ENCODE measurements at regions not wholly inside any gene's neighbourhood (a gene's known extent, or its start where the extent isn't known, plus 50 kb on each side); places are given as distances from the start of the nearest gene placed in this dataset.

DNA sequence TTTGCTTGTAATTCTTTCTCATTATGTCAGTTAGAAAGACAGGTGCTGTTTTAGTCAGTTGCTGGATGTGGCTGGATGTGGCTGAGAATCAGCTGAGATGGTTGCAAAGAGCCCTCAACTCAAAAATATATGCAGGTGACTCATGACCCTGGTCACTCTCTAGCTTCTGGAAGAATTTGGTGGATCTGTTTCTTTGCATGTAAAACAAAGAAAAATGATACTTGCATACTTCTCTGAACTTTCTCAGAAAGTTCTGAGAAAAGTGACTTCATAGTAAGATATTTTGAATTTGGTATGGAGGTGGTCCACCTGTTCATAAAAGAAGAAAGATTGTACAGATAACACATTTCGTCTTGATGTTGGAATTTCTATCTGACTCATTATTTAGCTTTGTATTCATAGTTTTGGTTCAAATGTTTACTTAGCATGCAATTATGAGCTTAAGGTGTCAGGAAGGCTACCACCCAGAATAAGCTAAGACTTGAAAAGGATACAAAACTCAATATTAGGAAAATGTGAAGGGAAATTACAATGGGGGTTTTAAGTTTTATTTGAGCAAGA is 163.2 kb upstream of the OLIG3 start:
- 15 to 17% methylated on average over 1 of the region's 1 CpG for WGBS, 2 donors
- FAIRE-seq (no peak), ATAC-seq (peak in 1 of 4 donors; percentile 4), DNase-seq (no peak)
- H3K27ac ChIP-seq = peak overlapping the region in 2 of 4 donors; percentile 70 to 71
- H3K4me3 ChIP-seq = no peak overlapping the region
- TF ChIP-seq, protein P1, sequence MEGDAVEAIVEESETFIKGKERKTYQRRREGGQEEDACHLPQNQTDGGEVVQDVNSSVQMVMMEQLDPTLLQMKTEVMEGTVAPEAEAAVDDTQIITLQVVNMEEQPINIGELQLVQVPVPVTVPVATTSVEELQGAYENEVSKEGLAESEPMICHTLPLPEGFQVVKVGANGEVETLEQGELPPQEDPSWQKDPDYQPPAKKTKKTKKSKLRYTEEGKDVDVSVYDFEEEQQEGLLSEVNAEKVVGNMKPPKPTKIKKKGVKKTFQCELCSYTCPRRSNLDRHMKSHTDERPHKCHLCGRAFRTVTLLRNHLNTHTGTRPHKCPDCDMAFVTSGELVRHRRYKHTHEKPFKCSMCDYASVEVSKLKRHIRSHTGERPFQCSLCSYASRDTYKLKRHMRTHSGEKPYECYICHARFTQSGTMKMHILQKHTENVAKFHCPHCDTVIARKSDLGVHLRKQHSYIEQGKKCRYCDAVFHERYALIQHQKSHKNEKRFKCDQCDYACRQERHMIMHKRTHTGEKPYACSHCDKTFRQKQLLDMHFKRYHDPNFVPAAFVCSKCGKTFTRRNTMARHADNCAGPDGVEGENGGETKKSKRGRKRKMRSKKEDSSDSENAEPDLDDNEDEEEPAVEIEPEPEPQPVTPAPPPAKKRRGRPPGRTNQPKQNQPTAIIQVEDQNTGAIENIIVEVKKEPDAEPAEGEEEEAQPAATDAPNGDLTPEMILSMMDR (IDR thresholded peaks at IDR 0.05) = no peak
- no peaks in the 10 kb centered on the region for H3K27me3 ChIP-seq
- H3K36me3 ChIP-seq = no peaks in the 10 kb centered on the region
- intact Hi-C loops (cut with DNase I) = no loop called here
- no peaks in the 10 kb centered on the region for H3K9me3 ChIP-seq
- H3K4me1 ChIP-seq = peaks cover 10 to 19% (median 11%) of the 10 kb centered on the region in 3 donors

DNA sequence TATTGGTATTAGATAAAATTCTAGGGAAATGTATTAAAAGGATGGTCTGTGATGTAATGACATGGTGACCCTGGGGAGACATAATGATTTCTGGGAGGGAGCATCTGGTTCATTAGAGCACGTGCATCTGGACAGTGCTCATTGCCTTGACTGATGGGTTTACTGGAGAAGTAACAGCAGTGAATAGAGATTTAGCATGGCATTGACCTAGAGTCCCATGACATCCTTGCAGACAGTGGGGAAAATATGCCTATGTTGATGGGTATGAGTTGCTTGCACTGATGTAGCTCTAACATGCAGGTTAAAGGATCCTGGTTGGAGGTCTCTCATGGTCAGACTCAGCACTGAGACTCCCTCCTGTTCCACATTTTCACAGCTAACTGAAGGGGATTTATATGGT is 164.1 kb upstream of the OLIG3 start:
- WGBS, 2 donors = 74 to 89% methylated on average over 1 of the region's 1 CpG
- ATAC-seq = no peak
- no peaks in the 10 kb centered on the region for H3K36me3 ChIP-seq
- no peak for DNase-seq
- no peak overlapping the region for H3K4me3 ChIP-seq
- intact Hi-C loops (cut with DNase I) = no loop called here
- H3K9me3 ChIP-seq = no peaks in the 10 kb centered on the region
- TF ChIP-seq, protein P1 (IDR thresholded peaks at IDR 0.05) = no peak
- H3K4me1 ChIP-seq = peaks cover 10 to 19% (median 11%) of the 10 kb centered on the region in 3 donors
- H3K27ac ChIP-seq = peak overlapping the region in 2 of 4 donors; percentile 70 to 71
- FAIRE-seq = no peak
- H3K27me3 ChIP-seq = no peaks in the 10 kb centered on the region

DNA sequence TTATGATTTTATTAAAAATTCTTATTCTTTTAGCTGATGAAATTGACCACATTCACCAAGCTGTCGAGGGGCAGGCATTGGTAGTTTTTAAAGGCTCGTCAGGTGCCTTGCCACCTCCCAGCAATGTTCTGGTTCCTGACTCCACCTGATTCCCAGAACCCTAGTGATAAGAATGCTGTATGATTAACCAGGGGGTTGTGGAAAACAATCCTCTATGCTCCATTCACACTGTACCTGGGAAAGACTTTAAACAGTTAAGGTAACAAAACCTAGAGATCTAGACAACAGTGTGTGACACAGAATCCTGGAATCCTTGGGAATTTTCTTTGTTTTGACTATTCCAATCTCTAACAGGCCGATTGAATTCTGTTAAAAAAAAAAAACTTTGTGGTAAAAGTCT is 165.7 kb upstream of the OLIG3 start:
- peak; percentile 76 to 92 (median 88) for ATAC-seq
- H3K36me3 ChIP-seq = no peaks in the 10 kb centered on the region
- 5 to 14% methylated on average over 3 of the region's 3 CpGs for WGBS, 2 donors
- no peak overlapping the region for H3K4me3 ChIP-seq
- peak overlapping the region in 2 of 4 donors; percentile 70 to 71 for H3K27ac ChIP-seq
- DNase-seq = peak in 2 of 6 donors; percentile 32 to 39
- H3K9me3 ChIP-seq = no peaks in the 10 kb centered on the region
- TF ChIP-seq, protein P1 (IDR thresholded peaks at IDR 0.05) = no peak
- FAIRE-seq = no peak
- intact Hi-C loops (cut with DNase I) = no loop called here
- no peaks in the 10 kb centered on the region for H3K27me3 ChIP-seq
- H3K4me1 ChIP-seq = peaks cover 10 to 19% (median 11%) of the 10 kb centered on the region in 3 donors

DNA sequence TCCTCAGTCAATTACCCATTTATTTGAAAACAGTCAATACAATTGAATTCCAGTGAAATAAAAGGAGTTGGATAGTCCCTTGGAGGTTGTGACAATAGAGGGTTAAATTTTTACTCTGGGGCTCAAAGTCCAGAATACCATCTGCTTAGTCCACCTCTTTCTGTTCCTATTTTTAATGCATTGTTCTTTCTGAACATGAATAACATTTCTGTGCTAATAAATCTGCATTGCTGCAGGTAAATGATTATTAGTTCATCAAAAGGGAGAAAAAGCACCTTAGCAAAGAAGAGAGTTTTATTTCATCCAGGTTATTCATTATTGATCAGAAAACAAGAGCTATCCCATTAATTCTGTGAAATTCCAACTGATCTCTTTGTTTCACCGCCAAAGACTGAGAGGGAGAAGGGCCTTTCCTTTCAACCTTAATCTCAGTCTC is 166.1 kb upstream of the OLIG3 start:
- Histone ChIP-seq H3K9me3 (no peaks in the 10 kb centered on the region), H3K4me1 (peaks cover 10 to 19% (median 11%) of the 10 kb centered on the region in 3 donors), H3K4me3 (no peak overlapping the region), H3K27ac (peak overlapping the region in 2 of 4 donors; percentile 70 to 71), H3K27me3 (no peaks in the 10 kb centered on the region), H3K36me3 (no peaks in the 10 kb centered on the region)
- ATAC-seq = peak; percentile 75 to 86 (median 82)
- intact Hi-C loops (cut with DNase I) = no loop called here
- TF ChIP-seq, protein P1 (IDR thresholded peaks at IDR 0.05) = no peak
- FAIRE-seq = no peak
- no peak for DNase-seq
- 11% methylated on average over 1 of the region's 1 CpG for WGBS, 2 donors

DNA sequence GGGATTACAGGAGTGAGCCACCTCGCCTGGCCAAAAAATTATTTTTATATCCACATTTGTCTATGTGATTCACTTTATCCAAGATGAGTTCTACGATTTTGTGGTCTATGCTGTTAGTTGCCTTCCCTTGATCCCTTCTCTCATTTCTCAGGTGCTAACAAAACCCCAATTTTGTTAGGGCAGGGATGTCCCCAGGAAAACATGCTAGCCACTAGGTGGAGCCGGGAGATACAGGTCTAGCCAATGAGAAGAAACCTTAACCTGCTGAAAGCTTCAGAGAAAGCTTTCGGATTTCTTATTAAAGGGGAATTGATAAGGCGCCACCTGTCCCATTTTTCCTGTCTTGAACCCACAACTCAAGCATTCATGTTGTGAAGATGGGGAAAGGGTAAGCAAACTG is 167.4 kb upstream of the OLIG3 start:
- FAIRE-seq (no peak), DNase-seq (no peak), ATAC-seq (no peak)
- peak overlapping the region in 1 of 4 donors; percentile 70 for H3K27ac ChIP-seq
- H3K9me3 ChIP-seq = no peaks in the 10 kb centered on the region
- H3K36me3 ChIP-seq = no peaks in the 10 kb centered on the region
- intact Hi-C loops (cut with DNase I) = no loop called here
- H3K4me1 ChIP-seq = peaks cover 10 to 19% (median 11%) of the 10 kb centered on the region in 3 donors
- TF ChIP-seq, protein P1 (IDR thresholded peaks at IDR 0.05) = no peak
- WGBS, 2 donors = 82% methylated on average over 5 of the region's 5 CpGs
- no peak overlapping the region for H3K4me3 ChIP-seq
- H3K27me3 ChIP-seq = no peaks in the 10 kb centered on the region
